K562 (cell line): ENCODE measurements at regions not wholly inside any gene's neighbourhood (a gene's known extent, or its start where the extent isn't known, plus 50 kb on each side); places are given as distances from the start of the nearest gene placed in this dataset.

Experiments used
- ATAC-seq: fragments of 200-7000 bp; cut with Tn5 transposase; 3 replicates; pipeline ENCODE4 v1.9.1; 2020; ENCODE audit warnings: moderate library complexity
- BruUV-seq: library from RNA; stranded (reverse); fragments of 400-500 nt; replicated peaks from 2 replicates; lab custom pipeline; 2021; lab: Mats Ljungman, UMichigan
- CTCF ChIA-PET: fragments of 300-600 bp; formaldehyde crosslinking; extraction: SDS; loops from one replicate; lab custom pipeline; 2021; ENCODE audit warnings: low intra/inter-chr PET ratio; lab: Yijun Ruan, JAX
- POLR2A ChIA-PET: fragments of 300-600, 350-650 bp; sonication (Branson Sonifier 250); formaldehyde crosslinking; extraction: SDS; loops from one replicate; lab custom pipeline; 2021; ENCODE audit warnings: antibody characterized with exemption, inconsistent platforms; lab: Yijun Ruan, JAX
- DNase-seq, 4 experiments: peaks; one replicate each; pipeline versions ENCODE4 v3.0.0 to v3.0.0-alpha.2; 2011 to 2018; ENCODE audit warnings: low spot score in 3 of 4, mixed read lengths in 3 of 4; ENCODE audit errors: extremely low read depth in 1 of 4
- FAIRE-seq: peaks from 2 replicates; lab custom pipeline; 2011; peaks lifted over from hg19 to GRCh38; lab: Jason Lieb, UNC
- H2AFZ ChIP-seq: 2 replicates; pipeline ENCODE4 v1.6.0; 2011; ENCODE audit warnings: low read depth, low read length, control low read depth, inconsistent platforms
- H3K27ac ChIP-seq: fragments of 200-600 bp; 3 replicates; pipeline ENCODE4 v1.8.0; 2011; ENCODE audit warnings: low read depth, mild to moderate bottlenecking, control low read depth, inconsistent platforms, low read length, moderate library complexity, mixed read lengths; ENCODE audit errors: extremely low read depth
- H3K27me3 ChIP-seq, 2 experiments: fragments of 300-600 bp in 1 of 2; 2 replicates in 1 of 2; 3 replicates in 1 of 2; pipeline versions ENCODE4 v1.6.0 to v1.8.0; 2011; ENCODE audit warnings: inconsistent platforms in 2 of 2, low read length in 2 of 2, mild to moderate bottlenecking in 1 of 2, mixed read lengths in 1 of 2, moderate library complexity in 1 of 2; ENCODE audit not compliant: control insufficient read depth in 2 of 2, insufficient read depth in 2 of 2
- H3K36me3 ChIP-seq: fragments of 300-600 bp; 3 replicates; pipeline ENCODE4 v1.8.0; 2011; ENCODE audit warnings: mild to moderate bottlenecking, low read length, inconsistent platforms; ENCODE audit not compliant: control insufficient read depth, insufficient read depth
- H3K4me1 ChIP-seq, 2 experiments: fragments of 200-600 bp in 1 of 2; replicated peaks in 1 of 2; 2 replicates in 1 of 2; 3 replicates in 1 of 2; pipeline versions ENCODE4 v1.5.1 to v1.8.0; 2011; ENCODE audit warnings: inconsistent platforms in 2 of 2, low read length in 2 of 2, mild to moderate bottlenecking in 1 of 2, mixed read lengths in 1 of 2, moderate library complexity in 1 of 2; ENCODE audit not compliant: control insufficient read depth in 2 of 2, insufficient read depth in 2 of 2
- H3K4me2 ChIP-seq: 2 replicates; pipeline ENCODE4 v1.6.1; 2011; ENCODE audit warnings: low read length, control low read depth, inconsistent platforms, mixed read lengths; ENCODE audit not compliant: insufficient read depth
- H3K4me3 ChIP-seq: fragments of 200-600 bp; sonication (generic), shearing (Covaris generic); 2 replicates; pipeline ENCODE4 v1.5.1; 2016; ENCODE audit warnings: control low read depth, inconsistent platforms
- H3K79me2 ChIP-seq: fragments of 200-600 bp; 3 replicates; pipeline ENCODE4 v1.8.0; 2011; ENCODE audit warnings: low read length, inconsistent platforms; ENCODE audit not compliant: control insufficient read depth, insufficient read depth
- H3K9ac ChIP-seq, 2 experiments: 2 replicates each; pipeline versions ENCODE4 v1.6.0 to v1.6.1; 2011; ENCODE audit warnings: low read depth in 2 of 2, low read length in 2 of 2, control low read depth in 1 of 2, inconsistent platforms in 1 of 2, mild to moderate bottlenecking in 1 of 2, mixed read lengths in 1 of 2; ENCODE audit not compliant: insufficient read depth in 1 of 2
- H3K9me1 ChIP-seq: one replicate; pipeline ENCODE4 v1.6.0; 2011; ENCODE audit warnings: inconsistent platforms, mild to moderate bottlenecking, low read length, moderate library complexity; ENCODE audit not compliant: control insufficient read depth, insufficient read depth
- H3K9me3 ChIP-seq: replicated peaks from 2 replicates; pipeline ENCODE4 v1.5.1; 2011; ENCODE audit warnings: low read depth, low read length, inconsistent platforms; ENCODE audit not compliant: control insufficient read depth, insufficient read depth
- H4K20me1 ChIP-seq: replicated peaks from 2 replicates; pipeline ENCODE4 v1.6.1; 2011; ENCODE audit warnings: low read length, inconsistent platforms, mixed read lengths; ENCODE audit not compliant: control insufficient read depth, insufficient read depth
- CBX3 ChIP-seq, 2 experiments: IDR thresholded peaks; 1 replicate in 1 of 2; 2 replicates in 1 of 2; pipeline ENCODE4 v1.6.1; 2012; ENCODE audit warnings: inconsistent platforms in 2 of 2, low read length in 2 of 2, borderline replicate concordance in 1 of 2, control low read depth in 1 of 2
- FOS ChIP-seq: IDR thresholded peaks from 3 replicates; pipeline ENCODE4 v1.6.1; 2011; ENCODE audit not compliant: insufficient read length; ENCODE audit errors: extremely low read depth
- HINFP ChIP-seq: fragments of 450-650 bp; conservative IDR thresholded peaks from 2 replicates; pipeline ENCODE4 v1.6.1; 2016; ENCODE audit warnings: missing genetic modification characterization, low read depth, mild to moderate bottlenecking, control low read depth, missing compliant biosample characterization
- KLF1 ChIP-seq: fragments of 450-650 bp; IDR thresholded peaks from 2 replicates; pipeline ENCODE4 v1.6.1; 2016; ENCODE audit warnings: missing genetic modification characterization, missing compliant biosample characterization
- NFE2L1 ChIP-seq: fragments of 450-650 bp; IDR thresholded peaks from 2 replicates; pipeline ENCODE4 v1.6.1; 2016; ENCODE audit warnings: missing genetic modification characterization, low read depth, mild to moderate bottlenecking, missing compliant biosample characterization, moderate library complexity, borderline replicate concordance
- NR4A1 ChIP-seq, 2 experiments: fragments of 250-450 bp in 1 of 2; fragments of 450-650 bp in 1 of 2; sonication (Bioruptor Pico) in 1 of 2; IDR thresholded peaks; 2 replicates each; pipeline versions ENCODE4 v1.4.0 to v1.6.1; 2016 to 2020; ENCODE audit warnings: mild to moderate bottlenecking in 2 of 2, missing compliant biosample characterization in 1 of 2, missing genetic modification characterization in 1 of 2, moderate library complexity in 1 of 2
- POLR3G ChIP-seq: IDR thresholded peaks from 2 replicates; pipeline ENCODE4 v1.6.1; 2011; ENCODE audit not compliant: insufficient read length, insufficient replicate concordance; ENCODE audit errors: extremely low read depth
- WGBS: fragments of 100-300 bp; shearing (Covaris generic); methylation state at CpG from one replicate; pipeline ENCODE4 v1.1.6; 2016; ENCODE audit warnings: low coverage, mixed read lengths; ENCODE audit not compliant: insufficient coverage; ENCODE audit errors: missing lambda C conversion rate; 5-methylcytosine and 5-hydroxymethylcytosine counted together
- in situ Hi-C: fragments of 300-500 bp; cut with MboI; formaldehyde crosslinking; loops from 4 replicates; pipeline ENCODE4 v1.15.0; 2018; ENCODE audit warnings: inconsistent platforms, mixed read lengths
- intact Hi-C: fragments of 100-400 bp; cut with micrococcal nuclease; formaldehyde crosslinking; loops from 2 replicates; pipeline ENCODE4 v1.14.2; 2022
- TF ChIP-seq, protein P1 (sequence below): fragments of 450-650 bp; conservative IDR thresholded peaks from 2 replicates; pipeline ENCODE4 v1.6.1; 2016; ENCODE audit warnings: missing genetic modification characterization, low read depth, mild to moderate bottlenecking, missing compliant biosample characterization, moderate library complexity
- TF ChIP-seq, protein P2 (sequence below): fragments of 250-450 bp; sonication (Bioruptor Pico); IDR thresholded peaks from 2 replicates; pipeline ENCODE4 v1.5.0; 2020; ENCODE audit warnings: mild to moderate bottlenecking, borderline replicate concordance

DNA sequence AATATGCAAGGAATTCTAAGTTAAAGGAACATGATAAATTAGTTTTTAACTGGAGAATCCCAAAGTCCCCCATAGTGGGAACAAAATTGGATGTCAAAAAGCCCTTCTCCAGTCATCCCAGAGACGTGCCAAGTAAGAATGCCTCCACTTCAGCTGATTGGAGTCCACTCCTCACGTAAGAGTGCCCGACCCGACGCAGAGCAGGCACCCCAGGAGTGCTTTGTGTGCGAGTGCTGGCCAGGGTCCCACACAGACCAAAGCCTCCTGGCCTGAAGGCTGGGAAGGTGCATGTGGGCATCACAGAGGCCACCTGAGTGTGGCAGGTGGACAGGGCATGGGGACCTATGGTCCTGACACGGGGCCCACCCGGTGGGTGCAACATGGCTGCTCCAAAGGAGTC, 183.5 kb downstream of the GLI2 start (continued):
- TF ChIP-seq, protein P1, sequence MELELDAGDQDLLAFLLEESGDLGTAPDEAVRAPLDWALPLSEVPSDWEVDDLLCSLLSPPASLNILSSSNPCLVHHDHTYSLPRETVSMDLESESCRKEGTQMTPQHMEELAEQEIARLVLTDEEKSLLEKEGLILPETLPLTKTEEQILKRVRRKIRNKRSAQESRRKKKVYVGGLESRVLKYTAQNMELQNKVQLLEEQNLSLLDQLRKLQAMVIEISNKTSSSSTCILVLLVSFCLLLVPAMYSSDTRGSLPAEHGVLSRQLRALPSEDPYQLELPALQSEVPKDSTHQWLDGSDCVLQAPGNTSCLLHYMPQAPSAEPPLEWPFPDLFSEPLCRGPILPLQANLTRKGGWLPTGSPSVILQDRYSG (tag) = no peak
- TF ChIP-seq FOS = no peak
- TF ChIP-seq, all 486 proteins: peak for 0

DNA sequence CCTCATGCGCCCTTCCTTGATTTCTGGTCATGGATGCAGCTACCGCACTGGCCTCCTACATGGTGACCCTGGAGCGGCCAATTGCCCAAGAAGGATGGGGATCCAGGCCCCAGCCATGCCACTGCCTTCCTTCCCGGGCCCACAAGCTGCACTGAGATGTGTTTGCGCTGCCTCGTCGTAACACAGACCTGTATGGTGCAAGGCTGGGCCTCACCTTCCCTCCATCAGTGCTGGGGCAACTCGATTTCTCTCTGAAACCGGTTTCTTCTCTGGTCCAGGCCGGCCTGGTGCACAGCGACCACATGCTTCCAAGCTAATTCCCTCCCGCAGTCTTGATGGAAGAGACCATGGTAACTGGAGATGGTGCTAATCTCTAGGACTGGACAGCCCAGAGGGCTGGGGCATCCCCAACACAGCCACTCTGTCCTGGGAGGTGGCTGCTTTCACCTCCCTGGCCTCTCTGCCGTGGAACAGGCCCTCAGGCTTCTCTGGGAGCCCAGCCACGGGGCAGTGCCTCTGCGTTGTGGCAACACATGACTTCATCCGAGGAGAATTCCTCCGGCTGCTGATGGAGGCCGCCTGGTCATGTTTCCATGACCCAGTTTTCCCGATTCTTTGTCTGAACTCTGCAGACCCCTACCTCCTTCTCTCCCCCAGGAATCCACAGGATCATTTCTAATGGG, 184.2 kb downstream of the GLI2 start:
- WGBS = 10% methylated on average over 19 of the region's 19 CpGs
- ChIA-PET CTCF (interaction anchor here (0.6 kb wide), 1 partner anchor 164 kb away, joined by 4 read pairs; no protein-coding TSS in a partner anchor), POLR2A (interaction anchor here (0.7 kb wide), 1 partner anchor 14 kb away, joined by 3 read pairs; no protein-coding TSS in a partner anchor)
- no peak overlapping the region for H3K4me3 ChIP-seq
- H3K36me3 ChIP-seq = no peaks in the 10 kb centered on the region
- H3K4me1 ChIP-seq = peaks cover 4 to 8% of the 10 kb centered on the region in 2 experiments; a peak in 4 of 5 replicates
- H3K27me3 ChIP-seq = peaks cover 7 to 48% of the 10 kb centered on the region in 2 experiments; a peak in 4 of 5 replicates
- no peak overlapping the region for H3K9ac ChIP-seq
- no TSS peak for BruUV-seq
- no peak for ATAC-seq
- intact Hi-C loops = no loop called here
- H2AFZ ChIP-seq = no peak overlapping the region
- H3K4me2 ChIP-seq = no peak overlapping the region
- TF ChIP-seq NFE2L1 (no peak), CBX3 (IDR thresholded peaks at IDR 0.05; ENCODE audit: borderline replicate concordance in 1 of 2, low read length in 2 of 2) (no peak), HINFP (tag) (no peak), POLR3G (no peak), NR4A1 (CRISPR knock-in tag; IDR thresholded peaks at IDR 0.05) (no peak), NR4A1 (tag; IDR thresholded peaks at IDR 0.05) (no peak), KLF1 (no peak)
- TF ChIP-seq, protein P2, sequence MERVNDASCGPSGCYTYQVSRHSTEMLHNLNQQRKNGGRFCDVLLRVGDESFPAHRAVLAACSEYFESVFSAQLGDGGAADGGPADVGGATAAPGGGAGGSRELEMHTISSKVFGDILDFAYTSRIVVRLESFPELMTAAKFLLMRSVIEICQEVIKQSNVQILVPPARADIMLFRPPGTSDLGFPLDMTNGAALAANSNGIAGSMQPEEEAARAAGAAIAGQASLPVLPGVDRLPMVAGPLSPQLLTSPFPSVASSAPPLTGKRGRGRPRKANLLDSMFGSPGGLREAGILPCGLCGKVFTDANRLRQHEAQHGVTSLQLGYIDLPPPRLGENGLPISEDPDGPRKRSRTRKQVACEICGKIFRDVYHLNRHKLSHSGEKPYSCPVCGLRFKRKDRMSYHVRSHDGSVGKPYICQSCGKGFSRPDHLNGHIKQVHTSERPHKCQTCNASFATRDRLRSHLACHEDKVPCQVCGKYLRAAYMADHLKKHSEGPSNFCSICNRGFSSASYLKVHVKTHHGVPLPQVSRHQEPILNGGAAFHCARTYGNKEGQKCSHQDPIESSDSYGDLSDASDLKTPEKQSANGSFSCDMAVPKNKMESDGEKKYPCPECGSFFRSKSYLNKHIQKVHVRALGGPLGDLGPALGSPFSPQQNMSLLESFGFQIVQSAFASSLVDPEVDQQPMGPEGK = no peak
- peaks cover 3% of the 10 kb centered on the region for H3K9me1 ChIP-seq
- H3K9me3 ChIP-seq = no peaks in the 10 kb centered on the region
- no peaks in the 10 kb centered on the region for H3K79me2 ChIP-seq
- no peaks in the 10 kb centered on the region; the same call in 1 of the 2 replicates for H4K20me1 ChIP-seq
- in situ Hi-C loops = no loop called here
- no peak for FAIRE-seq
- DNase-seq = no peak
- H3K27ac ChIP-seq = no peak overlapping the region
